GM06990 (cell line): ENCODE measurements at regions not wholly inside any gene's neighbourhood (a gene's known extent, or its start where the extent isn't known, plus 50 kb on each side); places are given as distances from the start of the nearest gene placed in this dataset.
A peak's percentile ranks its signal among the peaks of the same experiment; 100 is the strongest.

Experiments
- DNase-seq: peaks from one replicate; pipeline ENCODE4 v3.0.0-alpha.2; 2011; ENCODE audit not compliant: insufficient read length; ENCODE audit errors: extremely low read depth
- H3K27me3 ChIP-seq: replicated peaks from 2 replicates; pipeline ENCODE4 v1.6.0; 2011; ENCODE audit warnings: low read length; ENCODE audit not compliant: control insufficient read depth, insufficient read depth
- H3K36me3 ChIP-seq: 2 replicates; pipeline ENCODE4 v1.5.1; 2011; ENCODE audit warnings: low read length; ENCODE audit not compliant: control insufficient read depth, insufficient read depth
- H3K4me3 ChIP-seq: replicated peaks from 2 replicates; pipeline ENCODE4 v1.5.1; 2011; ENCODE audit warnings: low read depth, mild to moderate bottlenecking, control low read depth, low read length
- TF ChIP-seq, protein P1 (sequence below): IDR thresholded peaks from 2 replicates; pipeline ENCODE4 v1.5.1; 2011; ENCODE audit warnings: low read length, control low read depth, mild to moderate bottlenecking, inconsistent platforms; ENCODE audit not compliant: insufficient read depth, poor library complexity, severe bottlenecking

DNA sequence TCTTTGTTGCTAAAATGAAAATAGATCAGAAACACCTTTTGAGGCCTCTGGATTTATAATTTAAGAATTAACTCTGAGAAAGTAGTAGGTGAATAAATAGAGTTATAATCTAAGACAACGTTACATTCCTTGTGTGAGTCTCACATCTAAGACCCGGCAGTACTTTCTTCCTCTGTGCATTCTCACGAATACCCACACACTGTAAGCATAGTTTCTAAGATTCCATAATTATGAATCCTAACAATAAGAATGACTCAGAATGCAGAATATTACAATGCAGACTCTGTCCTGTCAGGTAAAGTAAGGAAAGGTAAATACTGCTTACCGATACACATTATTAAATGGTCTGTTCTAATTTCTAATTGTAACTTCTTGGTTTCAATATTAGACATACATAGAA is 257.7 kb upstream of the CNTN6 start:
- no peak for DNase-seq
- H3K36me3 ChIP-seq, result no peaks in the 10 kb centered on the region
- TF ChIP-seq, protein P1, sequence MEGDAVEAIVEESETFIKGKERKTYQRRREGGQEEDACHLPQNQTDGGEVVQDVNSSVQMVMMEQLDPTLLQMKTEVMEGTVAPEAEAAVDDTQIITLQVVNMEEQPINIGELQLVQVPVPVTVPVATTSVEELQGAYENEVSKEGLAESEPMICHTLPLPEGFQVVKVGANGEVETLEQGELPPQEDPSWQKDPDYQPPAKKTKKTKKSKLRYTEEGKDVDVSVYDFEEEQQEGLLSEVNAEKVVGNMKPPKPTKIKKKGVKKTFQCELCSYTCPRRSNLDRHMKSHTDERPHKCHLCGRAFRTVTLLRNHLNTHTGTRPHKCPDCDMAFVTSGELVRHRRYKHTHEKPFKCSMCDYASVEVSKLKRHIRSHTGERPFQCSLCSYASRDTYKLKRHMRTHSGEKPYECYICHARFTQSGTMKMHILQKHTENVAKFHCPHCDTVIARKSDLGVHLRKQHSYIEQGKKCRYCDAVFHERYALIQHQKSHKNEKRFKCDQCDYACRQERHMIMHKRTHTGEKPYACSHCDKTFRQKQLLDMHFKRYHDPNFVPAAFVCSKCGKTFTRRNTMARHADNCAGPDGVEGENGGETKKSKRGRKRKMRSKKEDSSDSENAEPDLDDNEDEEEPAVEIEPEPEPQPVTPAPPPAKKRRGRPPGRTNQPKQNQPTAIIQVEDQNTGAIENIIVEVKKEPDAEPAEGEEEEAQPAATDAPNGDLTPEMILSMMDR, result no peak
- H3K27me3 ChIP-seq, result no peaks in the 10 kb centered on the region
- no peak overlapping the region for H3K4me3 ChIP-seq

DNA sequence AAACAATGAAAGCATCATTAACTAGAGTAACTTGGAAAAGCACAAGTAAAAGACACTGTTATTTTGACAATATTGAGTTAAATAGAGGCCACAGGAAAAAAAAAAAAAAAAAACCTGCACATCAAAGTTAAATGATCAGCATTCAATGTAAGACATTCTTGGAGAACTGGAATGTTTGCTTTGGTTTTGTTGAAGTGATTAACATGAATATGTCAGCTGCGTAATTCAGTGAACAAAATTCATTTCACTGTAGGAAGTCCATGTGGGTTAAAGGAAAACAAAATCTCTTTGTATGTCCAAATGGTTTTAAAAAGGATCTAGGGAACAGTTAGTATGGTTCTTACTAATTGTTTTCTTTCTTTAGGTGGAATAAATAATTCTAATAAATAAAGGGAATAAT is 252.8 kb upstream of the CNTN6 start:
- Histone ChIP-seq H3K27me3 (no peaks in the 10 kb centered on the region), H3K4me3 (no peak overlapping the region), H3K36me3 (no peaks in the 10 kb centered on the region)
- no peak for DNase-seq
- TF ChIP-seq, protein P1, result no peak

DNA sequence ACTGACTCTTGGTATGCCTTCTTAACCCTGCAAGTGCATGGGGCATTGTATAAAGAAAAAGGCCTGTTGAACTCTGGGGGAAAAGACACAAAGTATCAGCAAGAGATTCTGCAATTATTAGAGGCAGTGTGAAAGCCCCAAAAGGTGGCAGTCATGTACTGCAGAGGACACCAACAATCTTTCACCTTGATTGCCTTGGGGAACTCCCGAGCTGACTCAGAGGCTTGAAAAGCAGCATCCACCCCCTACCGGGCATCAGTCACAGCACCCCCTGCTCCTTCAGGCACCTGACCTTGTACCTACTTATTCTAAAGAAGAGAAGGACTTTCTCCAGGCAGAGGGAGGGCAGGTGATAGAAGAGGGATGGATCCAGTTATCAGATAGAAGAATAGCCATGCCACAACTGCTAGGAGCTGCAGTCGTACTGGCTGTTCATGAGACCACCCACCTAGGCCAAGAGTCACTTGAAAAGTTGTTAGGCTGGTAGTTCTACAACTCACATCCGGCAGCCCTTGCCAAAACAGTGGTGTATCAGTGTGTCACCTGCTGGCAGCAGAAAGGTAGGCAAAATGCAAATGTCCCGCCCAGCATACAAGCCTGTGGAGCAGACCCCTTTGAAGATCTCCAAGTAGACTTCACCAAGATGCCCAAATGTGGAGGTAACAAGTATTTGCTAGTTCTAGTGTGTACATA is 241.6 kb upstream of the CNTN6 start:
- TF ChIP-seq, protein P1, result peak; percentile 29
- Histone ChIP-seq H3K27me3 (no peaks in the 10 kb centered on the region), H3K4me3 (no peak overlapping the region), H3K36me3 (no peaks in the 10 kb centered on the region)
- DNase-seq, result no peak

DNA sequence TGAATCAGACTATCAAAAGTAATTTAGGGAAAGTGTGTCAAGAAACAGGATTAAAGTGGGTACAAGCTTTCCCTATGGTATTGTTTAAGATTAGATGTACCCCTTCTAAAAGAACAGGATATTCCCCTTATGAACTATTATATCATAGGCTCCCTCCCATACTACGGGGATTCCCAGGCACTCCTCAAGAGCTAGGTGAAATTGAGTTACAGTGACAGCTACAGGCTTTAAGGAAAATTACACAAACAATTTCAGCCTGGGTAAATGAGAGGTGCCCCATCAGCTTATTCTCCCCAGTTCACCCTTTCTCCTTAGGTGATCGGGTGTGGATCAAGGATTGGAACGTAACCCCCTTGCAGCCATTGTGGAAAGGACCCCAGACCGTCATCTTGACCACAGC is 240.8 kb upstream of the CNTN6 start:
- DNase-seq, result no peak
- Histone ChIP-seq H3K36me3 (no peaks in the 10 kb centered on the region), H3K27me3 (no peaks in the 10 kb centered on the region), H3K4me3 (no peak overlapping the region)
- TF ChIP-seq, protein P1, result peak; percentile 31

DNA sequence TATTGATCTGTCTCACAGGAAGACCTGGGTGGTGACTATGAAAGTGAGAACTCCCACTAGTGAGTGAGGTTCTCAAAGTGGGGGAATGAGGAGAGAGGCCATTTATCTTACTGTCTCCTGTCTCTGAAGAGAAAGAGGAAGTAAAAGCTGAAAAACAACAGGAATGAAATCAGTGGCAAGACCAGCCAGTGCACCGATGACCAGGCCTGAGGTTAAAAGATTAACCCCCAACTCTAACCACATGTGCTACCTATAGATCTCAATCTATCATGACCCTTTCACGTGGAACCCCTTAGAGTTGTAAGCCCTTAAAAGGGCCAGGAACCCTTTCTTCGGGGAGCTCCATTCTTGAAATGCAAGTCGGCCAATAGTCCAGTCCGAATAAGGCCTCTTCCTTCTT is 239.3 kb upstream of the CNTN6 start:
- TF ChIP-seq, protein P1, result no peak
- no peak for DNase-seq
- no peak overlapping the region for H3K4me3 ChIP-seq
- no peaks in the 10 kb centered on the region for H3K36me3 ChIP-seq
- H3K27me3 ChIP-seq, result no peaks in the 10 kb centered on the region

DNA sequence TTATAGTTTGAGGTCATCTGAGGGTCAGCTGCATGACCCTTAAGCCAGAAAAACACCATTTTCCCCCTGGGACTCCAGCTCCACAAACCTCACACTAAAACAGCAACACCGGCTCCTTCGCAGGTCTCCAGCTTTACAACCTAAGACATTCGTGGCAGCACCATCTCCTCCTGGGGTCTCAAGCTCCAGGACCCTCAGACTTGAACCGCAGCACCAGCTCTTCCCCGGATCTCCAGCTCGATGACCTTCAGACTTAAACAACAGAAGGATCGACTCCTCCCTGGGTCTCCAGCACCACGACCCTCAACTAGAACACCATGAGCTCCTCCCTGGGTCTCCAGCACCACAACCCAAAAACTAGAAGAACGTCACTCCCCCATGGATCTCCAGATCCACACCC is 233.7 kb upstream of the CNTN6 start:
- Histone ChIP-seq H3K36me3 (no peaks in the 10 kb centered on the region), H3K27me3 (no peaks in the 10 kb centered on the region), H3K4me3 (no peak overlapping the region)
- TF ChIP-seq, protein P1, result no peak
- no peak for DNase-seq
